HG03571 (cell line): ENCODE measurements at regions not wholly inside any gene's neighbourhood (a gene's known extent, or its start where the extent isn't known, plus 50 kb on each side); places are given as distances from the start of the nearest gene placed in this dataset.

Source experiments
- ATAC-seq: cut with Tn5 transposase; IDR thresholded peaks from one replicate; pipeline ENCODE4 v1.9.1; 2021; ENCODE audit not compliant: unreplicated experiment

GRCh38 chr2:121085801-121086200 lies 199.2 kb downstream of the TFCP2L1 start:
- ATAC-seq, result no peak

- no peak for ATAC-seq
Measured at GRCh38 chr2:121086450-121086849, 198.6 kb downstream of the TFCP2L1 start.

- ATAC-seq, result no peak
Measured at GRCh38 chr2:121087117-121087516, 197.9 kb downstream of the TFCP2L1 start.

GRCh38 chr2:121088251-121089165 lies 196.5 kb downstream of the TFCP2L1 start:
- no peak for ATAC-seq

DNA sequence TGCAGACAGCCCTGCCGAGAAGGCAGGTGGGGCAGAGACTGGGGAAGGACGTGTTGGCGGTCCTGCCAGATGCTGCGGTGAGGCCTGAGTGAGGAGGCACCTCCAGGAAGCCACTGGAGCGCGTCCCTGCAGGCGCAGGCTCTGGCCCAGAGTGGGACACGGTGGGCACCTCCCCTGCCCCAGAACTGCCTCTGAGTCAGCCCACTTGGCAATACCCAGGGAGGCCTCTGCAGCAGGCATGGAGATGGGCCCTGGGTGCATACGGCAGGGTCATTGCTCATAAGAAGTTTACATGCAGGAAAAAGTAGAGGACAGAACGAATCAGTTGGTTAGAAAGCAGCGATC lies 195.9 kb downstream of the TFCP2L1 start:
- ATAC-seq, result no peak

DNA sequence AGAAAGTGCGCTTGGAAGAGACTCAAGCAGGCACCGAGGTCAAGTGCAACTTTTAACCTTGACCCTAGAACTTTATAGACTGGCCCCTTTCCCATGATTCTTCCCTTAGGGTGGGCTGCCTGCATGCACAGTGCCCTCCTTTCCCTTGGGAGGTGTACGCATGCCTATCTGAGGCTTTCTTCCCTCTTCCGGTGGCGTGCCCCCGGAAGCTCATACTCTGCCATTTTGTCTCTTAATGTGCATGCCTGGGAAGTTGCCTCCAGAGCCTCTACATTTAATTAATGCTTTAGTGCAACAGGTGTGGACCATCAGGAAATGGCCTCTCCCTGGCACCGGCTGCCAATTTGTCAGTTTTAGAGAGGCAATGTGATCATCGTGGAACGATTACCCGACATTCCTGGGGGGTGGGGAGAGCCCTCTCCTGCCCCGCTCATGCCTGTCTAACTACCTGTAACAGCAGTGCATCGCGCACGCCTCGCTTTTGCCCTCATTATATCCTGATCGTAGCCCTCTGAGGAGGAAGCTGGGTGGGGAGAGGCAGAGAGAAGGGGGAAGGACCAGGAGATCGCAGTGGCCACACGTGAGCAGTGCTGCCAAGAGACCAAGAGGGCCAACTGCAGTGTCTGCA lies 194.8 kb downstream of the TFCP2L1 start:
- ATAC-seq, result no peak

DNA sequence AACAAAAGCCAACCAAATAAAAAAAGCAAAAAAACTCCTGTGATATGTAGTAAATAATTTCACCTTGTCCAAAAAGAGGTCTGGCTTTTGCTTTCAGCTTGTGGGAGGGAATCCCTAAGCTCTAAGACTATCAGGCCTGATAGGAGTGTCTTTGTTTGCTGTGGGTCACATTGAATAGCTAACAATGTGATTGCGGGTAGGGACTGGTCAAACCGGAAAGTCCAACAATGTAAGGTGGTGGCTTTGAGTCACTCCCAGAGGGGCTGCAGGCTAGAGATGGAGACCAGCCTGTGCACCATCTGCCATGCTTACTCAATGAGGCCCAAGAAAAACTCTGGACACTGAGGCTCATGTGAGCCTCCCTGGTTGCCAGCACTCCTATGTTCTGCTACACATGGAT lies 192.9 kb downstream of the TFCP2L1 start:
- ATAC-seq, result no peak

DNA sequence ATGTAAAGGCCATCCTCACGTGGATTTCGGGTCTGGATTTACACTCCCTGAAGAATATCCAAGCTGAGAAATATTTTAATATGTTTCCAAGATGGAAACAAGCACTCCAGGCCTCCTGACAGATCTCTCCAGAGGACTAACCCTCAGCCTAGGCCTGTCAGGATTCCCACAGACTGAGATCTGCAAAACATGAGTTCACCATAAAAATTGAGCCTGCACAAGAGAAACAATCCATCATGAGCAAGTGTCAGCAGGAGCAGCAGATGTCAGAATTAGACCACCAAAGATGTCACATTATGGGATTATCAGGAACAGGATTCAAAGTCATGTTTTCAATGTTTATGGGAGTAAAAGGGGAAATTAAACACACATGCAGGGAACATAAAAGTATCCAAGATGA lies 191.3 kb downstream of the TFCP2L1 start:
- ATAC-seq, result no peak

- ATAC-seq, result no peak
Measured at GRCh38 chr2:121094101-121094500, 190.9 kb downstream of the TFCP2L1 start.

- no peak for ATAC-seq
Measured at GRCh38 chr2:121094845-121095244, 190.2 kb downstream of the TFCP2L1 start.

DNA sequence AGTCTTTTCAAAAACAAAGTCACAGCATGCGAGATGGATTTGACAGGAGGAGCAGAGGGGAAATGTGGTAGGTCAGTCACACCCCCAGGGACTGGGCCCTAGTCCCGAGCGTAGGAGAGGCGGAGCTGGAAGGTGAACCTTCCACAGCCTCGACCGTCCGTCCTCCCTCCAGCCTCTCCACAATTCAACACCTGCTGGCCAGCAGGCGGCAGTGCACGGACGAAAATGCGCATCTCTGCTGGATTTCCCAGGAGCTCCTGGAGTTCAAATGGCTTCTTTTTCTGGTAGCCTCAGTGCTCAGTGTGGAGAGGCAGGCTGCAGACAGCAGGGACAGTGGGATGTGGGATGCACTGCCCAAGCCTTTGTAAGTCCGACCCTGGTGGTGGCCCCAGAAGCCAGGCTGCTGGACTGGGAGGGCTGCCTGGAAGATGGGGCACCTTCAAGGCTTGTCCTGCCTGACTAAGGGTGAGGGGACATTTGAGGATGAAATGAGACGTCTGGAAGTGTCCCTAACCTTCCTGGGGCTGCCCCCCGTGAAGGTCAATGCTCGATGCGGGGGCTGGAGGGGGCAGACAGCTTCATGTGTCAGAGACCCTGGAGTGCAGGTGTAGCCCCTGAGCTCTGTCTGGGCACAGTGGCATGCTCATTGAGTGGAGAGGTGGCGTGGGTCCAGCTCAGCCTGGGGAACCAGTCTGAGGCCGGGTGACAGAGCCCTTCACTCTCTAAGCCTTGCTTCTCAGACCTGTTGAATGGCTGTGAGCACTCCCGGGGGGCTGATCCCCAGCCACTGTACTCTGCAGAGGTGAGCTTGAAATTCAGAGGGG lies 189.5 kb downstream of the TFCP2L1 start:
- ATAC-seq, result no peak

DNA sequence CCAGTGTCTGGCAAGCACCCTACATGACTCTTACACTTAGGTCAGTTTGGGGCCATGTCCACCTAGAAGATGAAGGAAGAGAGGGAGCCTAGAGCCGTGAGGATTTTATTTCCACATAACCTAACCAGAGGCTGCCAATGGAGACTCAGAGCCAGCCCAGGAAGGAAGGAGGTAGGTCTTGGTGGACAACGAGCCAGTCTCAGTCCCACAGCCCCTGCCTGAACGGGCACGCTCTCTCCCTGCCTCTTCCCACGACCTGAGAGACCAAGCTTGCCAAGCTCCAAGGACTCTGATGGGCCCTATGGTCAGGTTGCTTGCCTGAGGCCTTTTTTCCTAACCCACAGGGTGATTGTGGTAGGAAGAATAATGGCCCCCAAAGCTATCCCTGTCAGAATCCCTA lies 188.4 kb downstream of the TFCP2L1 start:
- no peak for ATAC-seq

GRCh38 chr2:121098556-121098955 lies 186.4 kb downstream of the TFCP2L1 start:
- no peak for ATAC-seq

DNA sequence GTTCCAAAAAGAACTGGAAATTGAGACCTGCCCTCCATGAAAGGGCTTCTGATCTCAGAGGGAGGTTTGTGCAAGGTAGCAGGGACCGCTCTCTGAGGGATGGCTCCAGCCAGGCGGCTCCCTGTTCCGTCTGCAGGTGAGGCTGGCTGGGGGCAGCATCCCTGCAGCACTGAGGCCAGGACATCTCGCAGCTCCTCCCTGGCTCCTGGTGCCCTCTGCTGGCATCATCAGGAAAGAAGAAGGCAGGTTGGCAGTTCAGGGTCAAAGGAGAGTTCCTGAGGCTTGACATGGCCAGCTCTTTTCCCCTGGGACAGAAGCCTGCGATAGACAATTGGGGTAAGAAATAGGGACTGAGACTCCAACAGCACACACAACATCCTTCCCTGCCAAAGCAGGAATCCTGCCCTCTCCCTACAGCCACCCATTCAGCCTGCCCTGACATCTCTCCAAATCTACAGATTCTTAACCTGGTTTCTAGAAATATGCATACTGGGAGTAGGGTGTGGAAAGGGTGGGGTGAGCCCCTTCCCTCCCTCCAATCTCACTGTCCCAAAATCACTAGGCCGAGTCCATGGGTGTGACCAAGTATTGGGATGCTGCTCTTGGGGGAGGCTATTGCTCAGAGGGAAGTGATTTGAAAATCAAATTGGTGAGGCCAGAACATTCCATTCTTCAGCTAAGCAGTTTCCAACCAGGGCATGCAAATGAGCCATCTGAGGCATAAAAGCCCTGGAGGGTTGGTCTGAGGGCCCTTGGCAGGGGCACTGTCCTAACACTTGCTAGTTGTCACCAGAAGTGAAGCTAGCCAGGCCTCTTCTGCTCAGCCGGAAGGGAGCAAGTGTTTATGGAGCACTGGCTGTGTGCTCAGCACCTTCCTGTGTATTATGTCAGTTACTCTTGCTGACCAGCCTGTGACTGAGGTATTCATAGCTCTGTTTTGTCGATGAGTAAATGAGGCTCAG lies 185.4 kb downstream of the TFCP2L1 start:
- ATAC-seq, result no peak

DNA sequence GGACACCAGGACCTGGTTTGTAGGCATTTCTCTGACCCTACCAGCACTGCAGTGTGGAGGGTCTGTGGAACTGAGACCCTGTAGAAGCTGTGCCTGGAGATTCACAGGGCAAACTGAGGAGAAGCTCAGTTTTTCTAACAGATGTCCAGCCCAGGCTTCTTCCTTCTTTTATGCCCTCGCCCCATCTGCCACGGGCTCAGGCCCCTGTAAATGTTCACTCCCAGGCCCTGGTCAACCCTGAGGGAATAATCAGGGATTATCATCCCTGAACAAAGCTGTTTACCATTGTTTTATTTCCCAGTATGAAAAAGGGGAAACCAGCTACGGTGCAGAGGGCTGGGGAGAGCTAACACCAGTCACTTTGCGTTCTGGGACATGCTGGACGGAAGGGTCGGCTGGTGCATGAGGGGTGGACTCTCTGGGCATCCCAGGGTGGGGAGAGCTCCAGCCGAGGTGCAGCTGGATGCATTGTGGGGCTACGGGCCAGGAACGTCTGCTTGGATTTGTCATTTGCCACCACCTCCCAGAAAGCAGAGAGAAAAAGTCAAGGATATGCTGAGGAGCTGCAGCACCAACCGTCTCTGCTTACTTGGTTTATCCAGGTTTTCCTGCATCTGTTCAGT lies 183.8 kb downstream of the TFCP2L1 start:
- ATAC-seq, result no peak

DNA sequence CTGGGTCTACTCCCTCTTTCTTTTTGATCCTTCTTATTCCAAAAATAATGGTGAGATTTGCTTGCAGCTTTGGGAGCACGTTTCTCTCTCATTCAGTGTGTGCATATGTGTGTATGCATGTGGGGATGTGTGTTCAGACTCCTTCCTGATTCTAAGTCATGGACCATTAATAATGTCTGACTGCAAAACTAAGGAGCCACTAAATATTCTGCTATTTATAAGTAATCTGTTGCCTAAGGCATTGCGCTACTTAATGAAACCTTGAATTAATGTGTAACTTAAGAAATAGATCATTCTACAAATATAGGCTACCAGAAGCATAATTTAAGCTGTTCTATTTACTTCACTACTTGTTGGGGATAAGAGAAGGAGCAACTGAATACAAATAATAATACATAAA lies 182.1 kb downstream of the TFCP2L1 start:
- ATAC-seq, result no peak

- no peak for ATAC-seq
Measured at GRCh38 chr2:121103960-121104359, 181.0 kb downstream of the TFCP2L1 start.

- ATAC-seq, result no peak
Measured at GRCh38 chr2:121104721-121105141, 180.3 kb downstream of the TFCP2L1 start.

- no peak for ATAC-seq
Measured at GRCh38 chr2:121110924-121111323, 174.1 kb downstream of the TFCP2L1 start.

- ATAC-seq, result no peak
Measured at GRCh38 chr2:121118951-121119350, 166.1 kb downstream of the TFCP2L1 start.
